Esophagus squamous epithelium (tissue), 4 donors: ENCODE measurements at regions not wholly inside any gene's neighbourhood (a gene's known extent, or its start where the extent isn't known, plus 50 kb on each side); places are given as distances from the start of the nearest gene placed in this dataset.

Source experiments
- CTCF ChIP-seq, 6 experiments: fragments of 450-650 bp in 4 of 6; fragments of 200-600 bp in 2 of 6; sonication (generic) in 2 of 6; IDR thresholded peaks; one replicate each; pipeline ENCODE4 v1.5.1; 2016 to 2019; ENCODE audit warnings: antibody characterized with exemption in 6 of 6, mild to moderate bottlenecking in 4 of 6, moderate library complexity in 4 of 6
- POLR2A ChIP-seq, 4 donors: fragments of 450-650 bp; IDR thresholded peaks; one replicate each; pipeline ENCODE4 v1.6.1; 2017; ENCODE audit warnings: antibody characterized with exemption in 4 of 4, mild to moderate bottlenecking in 4 of 4, moderate library complexity in 3 of 4

DNA sequence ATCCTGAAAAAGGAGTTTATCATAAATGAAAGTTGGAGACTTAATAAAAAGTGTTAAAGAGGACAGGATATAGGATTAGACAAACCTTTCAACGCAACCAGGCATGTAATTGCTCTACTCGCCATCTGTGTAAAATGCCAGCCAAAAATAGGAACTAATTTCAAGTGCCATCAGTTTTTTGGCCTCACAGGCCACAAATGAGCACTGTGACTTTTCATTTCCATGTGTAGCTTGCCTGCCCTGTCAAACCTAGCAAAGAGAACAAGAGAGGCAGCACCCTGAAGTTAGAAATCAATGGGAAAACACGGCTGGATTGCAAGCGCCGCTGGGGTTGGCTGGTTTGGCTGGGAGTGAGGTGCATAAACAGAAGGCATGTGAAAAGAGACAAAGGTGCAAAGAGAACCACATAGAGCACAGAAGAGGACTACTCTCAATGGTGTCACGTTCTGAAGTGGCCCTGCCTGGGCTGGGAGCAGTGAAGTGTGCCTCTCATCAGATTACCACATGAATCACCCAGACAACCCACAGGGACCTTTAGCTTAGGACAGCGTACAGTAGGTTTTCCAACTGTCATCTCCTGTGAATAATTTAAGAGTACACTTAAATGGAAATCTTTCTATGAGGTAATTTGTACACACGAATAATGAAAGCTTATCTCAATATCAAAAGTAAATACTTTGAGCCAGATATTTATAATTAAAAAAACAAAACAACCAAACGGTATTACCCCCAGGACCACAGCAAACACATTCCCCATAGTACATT, 78.0 kb upstream of the NHSL1 start:
- TF ChIP-seq POLR2A (IDR thresholded peaks at IDR 0.05): no peak
- no peak for TF ChIP-seq CTCF (IDR thresholded peaks at IDR 0.05)
